K562 (cell line): ENCODE measurements at regions not wholly inside any gene's neighbourhood (a gene's known extent, or its start where the extent isn't known, plus 50 kb on each side); places are given as distances from the start of the nearest gene placed in this dataset.

Source experiments
- ATAC-seq: fragments of 200-7000 bp; cut with Tn5 transposase; 3 replicates; pipeline ENCODE4 v1.9.1; 2020; ENCODE audit warnings: moderate library complexity
- BruUV-seq: library from RNA; stranded (reverse); fragments of 400-500 nt; replicated peaks from 2 replicates; lab custom pipeline; 2021; lab: Mats Ljungman, UMichigan
- CTCF ChIA-PET: fragments of 300-600 bp; formaldehyde crosslinking; extraction: SDS; loops from one replicate; lab custom pipeline; 2021; ENCODE audit warnings: low intra/inter-chr PET ratio; lab: Yijun Ruan, JAX
- POLR2A ChIA-PET: fragments of 300-600, 350-650 bp; sonication (Branson Sonifier 250); formaldehyde crosslinking; extraction: SDS; loops from one replicate; lab custom pipeline; 2021; ENCODE audit warnings: antibody characterized with exemption, inconsistent platforms; lab: Yijun Ruan, JAX
- DNase-seq, 4 experiments: peaks; one replicate each; pipeline versions ENCODE4 v3.0.0 to v3.0.0-alpha.2; 2011 to 2018; ENCODE audit warnings: low spot score in 3 of 4, mixed read lengths in 3 of 4; ENCODE audit errors: extremely low read depth in 1 of 4
- FAIRE-seq: peaks from 2 replicates; lab custom pipeline; 2011; peaks lifted over from hg19 to GRCh38; lab: Jason Lieb, UNC
- H2AFZ ChIP-seq: 2 replicates; pipeline ENCODE4 v1.6.0; 2011; ENCODE audit warnings: low read depth, low read length, control low read depth, inconsistent platforms
- H3K27ac ChIP-seq: fragments of 200-600 bp; 3 replicates; pipeline ENCODE4 v1.8.0; 2011; ENCODE audit warnings: low read depth, mild to moderate bottlenecking, control low read depth, inconsistent platforms, low read length, moderate library complexity, mixed read lengths; ENCODE audit errors: extremely low read depth
- H3K27me3 ChIP-seq, 2 experiments: fragments of 300-600 bp in 1 of 2; 2 replicates in 1 of 2; 3 replicates in 1 of 2; pipeline versions ENCODE4 v1.6.0 to v1.8.0; 2011; ENCODE audit warnings: inconsistent platforms in 2 of 2, low read length in 2 of 2, mild to moderate bottlenecking in 1 of 2, mixed read lengths in 1 of 2, moderate library complexity in 1 of 2; ENCODE audit not compliant: control insufficient read depth in 2 of 2, insufficient read depth in 2 of 2
- H3K36me3 ChIP-seq: fragments of 300-600 bp; 3 replicates; pipeline ENCODE4 v1.8.0; 2011; ENCODE audit warnings: mild to moderate bottlenecking, low read length, inconsistent platforms; ENCODE audit not compliant: control insufficient read depth, insufficient read depth
- H3K4me1 ChIP-seq, 2 experiments: fragments of 200-600 bp in 1 of 2; replicated peaks in 1 of 2; 2 replicates in 1 of 2; 3 replicates in 1 of 2; pipeline versions ENCODE4 v1.5.1 to v1.8.0; 2011; ENCODE audit warnings: inconsistent platforms in 2 of 2, low read length in 2 of 2, mild to moderate bottlenecking in 1 of 2, mixed read lengths in 1 of 2, moderate library complexity in 1 of 2; ENCODE audit not compliant: control insufficient read depth in 2 of 2, insufficient read depth in 2 of 2
- H3K4me2 ChIP-seq: 2 replicates; pipeline ENCODE4 v1.6.1; 2011; ENCODE audit warnings: low read length, control low read depth, inconsistent platforms, mixed read lengths; ENCODE audit not compliant: insufficient read depth
- H3K4me3 ChIP-seq: fragments of 200-600 bp; sonication (generic), shearing (Covaris generic); 2 replicates; pipeline ENCODE4 v1.5.1; 2016; ENCODE audit warnings: control low read depth, inconsistent platforms
- H3K79me2 ChIP-seq: fragments of 200-600 bp; 3 replicates; pipeline ENCODE4 v1.8.0; 2011; ENCODE audit warnings: low read length, inconsistent platforms; ENCODE audit not compliant: control insufficient read depth, insufficient read depth
- H3K9ac ChIP-seq, 2 experiments: 2 replicates each; pipeline versions ENCODE4 v1.6.0 to v1.6.1; 2011; ENCODE audit warnings: low read depth in 2 of 2, low read length in 2 of 2, control low read depth in 1 of 2, inconsistent platforms in 1 of 2, mild to moderate bottlenecking in 1 of 2, mixed read lengths in 1 of 2; ENCODE audit not compliant: insufficient read depth in 1 of 2
- H3K9me1 ChIP-seq: one replicate; pipeline ENCODE4 v1.6.0; 2011; ENCODE audit warnings: inconsistent platforms, mild to moderate bottlenecking, low read length, moderate library complexity; ENCODE audit not compliant: control insufficient read depth, insufficient read depth
- H3K9me3 ChIP-seq: replicated peaks from 2 replicates; pipeline ENCODE4 v1.5.1; 2011; ENCODE audit warnings: low read depth, low read length, inconsistent platforms; ENCODE audit not compliant: control insufficient read depth, insufficient read depth
- H4K20me1 ChIP-seq: replicated peaks from 2 replicates; pipeline ENCODE4 v1.6.1; 2011; ENCODE audit warnings: low read length, inconsistent platforms, mixed read lengths; ENCODE audit not compliant: control insufficient read depth, insufficient read depth
- NFXL1 ChIP-seq: fragments of 450-650 bp; formaldehyde crosslinking; IDR thresholded peaks from 2 replicates; pipeline ENCODE4 v1.4.0; 2021; ENCODE audit warnings: mild to moderate bottlenecking
- NR2C2 ChIP-seq, 2 experiments: fragments of 200-800 bp in 1 of 2; sonication (Bioruptor generic) in 1 of 2; sonication (generic) in 1 of 2; formaldehyde crosslinking in 1 of 2; IDR thresholded peaks; 2 replicates each; pipeline versions ENCODE4 v1.6.1 to v1.8.0; 2016 to 2022; ENCODE audit warnings: mild to moderate bottlenecking in 1 of 2, missing compliant biosample characterization in 1 of 2, missing genetic modification characterization in 1 of 2, missing genetic modification reagents in 1 of 2
- POLR2AphosphoS2 ChIP-seq: IDR thresholded peaks from 2 replicates; pipeline ENCODE4 v1.6.1; 2012; ENCODE audit warnings: low read length, improper control_type of control experiment
- SP1 ChIP-seq: sonication (generic); formaldehyde crosslinking; IDR thresholded peaks from 2 replicates; pipeline ENCODE4 v1.8.1; 2022; ENCODE audit warnings: mild to moderate bottlenecking, missing genetic modification reagents
- XRCC4 ChIP-seq: IDR thresholded peaks from one replicate; pipeline ENCODE4 v1.6.1; 2011; ENCODE audit not compliant: insufficient read depth, insufficient read length; ENCODE audit errors: extremely low read depth
- ZNF311 ChIP-seq: fragments of 250-450 bp; sonication (Bioruptor Pico); IDR thresholded peaks from 2 replicates; pipeline ENCODE4 v1.4.0; 2020; ENCODE audit warnings: mild to moderate bottlenecking, moderate library complexity
- WGBS: fragments of 100-300 bp; shearing (Covaris generic); methylation state at CpG from one replicate; pipeline ENCODE4 v1.1.6; 2016; ENCODE audit warnings: low coverage, mixed read lengths; ENCODE audit not compliant: insufficient coverage; ENCODE audit errors: missing lambda C conversion rate; 5-methylcytosine and 5-hydroxymethylcytosine counted together
- in situ Hi-C: fragments of 300-500 bp; cut with MboI; formaldehyde crosslinking; loops from 4 replicates; pipeline ENCODE4 v1.15.0; 2018; ENCODE audit warnings: inconsistent platforms, mixed read lengths
- intact Hi-C: fragments of 100-400 bp; cut with micrococcal nuclease; formaldehyde crosslinking; loops from 2 replicates; pipeline ENCODE4 v1.14.2; 2022
- TF ChIP-seq, protein P1 (sequence below): fragments of 250-450 bp; sonication (Bioruptor Pico); IDR thresholded peaks from 2 replicates; pipeline ENCODE4 v1.5.0; 2021; ENCODE audit warnings: mild to moderate bottlenecking, borderline replicate concordance
- TF ChIP-seq, protein P2 (sequence below): IDR thresholded peaks from 2 replicates; pipeline ENCODE4 v1.6.1; 2011; ENCODE audit warnings: borderline replicate concordance, low read depth, mild to moderate bottlenecking, moderate library complexity, low read length; ENCODE audit not compliant: insufficient read depth, poor library complexity, severe bottlenecking
- TF ChIP-seq, protein P3 (sequence below): sonication (generic); formaldehyde crosslinking; IDR thresholded peaks from 2 replicates; pipeline ENCODE4 v1.8.1; 2022; ENCODE audit warnings: missing genetic modification reagents
- TF ChIP-seq, protein P4 (sequence below), 3 experiments: fragments of 200-800 bp in 1 of 3; sonication (Bioruptor generic) in 1 of 3; sonication (generic) in 1 of 3; formaldehyde crosslinking in 1 of 3; IDR thresholded peaks; 2 replicates each; pipeline versions ENCODE4 v1.6.1 to v1.8.0; 2016 to 2022; ENCODE audit warnings: mild to moderate bottlenecking in 2 of 3, missing compliant biosample characterization in 2 of 3, missing genetic modification characterization in 2 of 3, missing genetic modification reagents in 1 of 3

GRCh38 chr9:90544488-90544887, 98.1 kb downstream of the DIRAS2 start:
- H2AFZ ChIP-seq, result no peak overlapping the region
- no peak overlapping the region for H3K27ac ChIP-seq
- H4K20me1 ChIP-seq, result no peaks in the 10 kb centered on the region
- no peaks in the 10 kb centered on the region for H3K36me3 ChIP-seq
- POLR2A ChIA-PET, result no interaction called here
- in situ Hi-C loops (no loop called here), intact Hi-C loops (no loop called here)
- ATAC-seq, result no peak
- H3K27me3 ChIP-seq, result no peaks in the 10 kb centered on the region
- no peak for DNase-seq
- no peaks in the 10 kb centered on the region for H3K9me3 ChIP-seq
- no peak overlapping the region for H3K4me2 ChIP-seq
- TF ChIP-seq, protein P1, sequence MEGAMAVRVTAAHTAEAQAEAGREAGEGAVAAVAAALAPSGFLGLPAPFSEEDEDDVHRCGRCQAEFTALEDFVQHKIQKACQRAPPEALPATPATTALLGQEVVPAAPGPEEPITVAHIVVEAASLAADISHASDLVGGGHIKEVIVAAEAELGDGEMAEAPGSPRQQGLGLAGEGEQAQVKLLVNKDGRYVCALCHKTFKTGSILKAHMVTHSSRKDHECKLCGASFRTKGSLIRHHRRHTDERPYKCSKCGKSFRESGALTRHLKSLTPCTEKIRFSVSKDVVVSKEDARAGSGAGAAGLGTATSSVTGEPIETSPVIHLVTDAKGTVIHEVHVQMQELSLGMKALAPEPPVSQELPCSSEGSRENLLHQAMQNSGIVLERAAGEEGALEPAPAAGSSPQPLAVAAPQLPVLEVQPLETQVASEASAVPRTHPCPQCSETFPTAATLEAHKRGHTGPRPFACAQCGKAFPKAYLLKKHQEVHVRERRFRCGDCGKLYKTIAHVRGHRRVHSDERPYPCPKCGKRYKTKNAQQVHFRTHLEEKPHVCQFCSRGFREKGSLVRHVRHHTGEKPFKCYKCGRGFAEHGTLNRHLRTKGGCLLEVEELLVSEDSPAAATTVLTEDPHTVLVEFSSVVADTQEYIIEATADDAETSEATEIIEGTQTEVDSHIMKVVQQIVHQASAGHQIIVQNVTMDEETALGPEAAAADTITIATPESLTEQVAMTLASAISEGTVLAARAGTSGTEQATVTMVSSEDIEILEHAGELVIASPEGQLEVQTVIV (CRISPR knock-in tag), result no peak
- TF ChIP-seq POLR2AphosphoS2 (no peak), NFXL1 (CRISPR knock-in tag) (no peak), SP1 (no peak), XRCC4 (no peak), NR2C2 (CRISPR knock-in tag; IDR thresholded peaks at IDR 0.05) (no peak), NR2C2 (tag; IDR thresholded peaks at IDR 0.05) (no peak), ZNF311 (CRISPR knock-in tag) (no peak)
- TF ChIP-seq, protein P2, sequence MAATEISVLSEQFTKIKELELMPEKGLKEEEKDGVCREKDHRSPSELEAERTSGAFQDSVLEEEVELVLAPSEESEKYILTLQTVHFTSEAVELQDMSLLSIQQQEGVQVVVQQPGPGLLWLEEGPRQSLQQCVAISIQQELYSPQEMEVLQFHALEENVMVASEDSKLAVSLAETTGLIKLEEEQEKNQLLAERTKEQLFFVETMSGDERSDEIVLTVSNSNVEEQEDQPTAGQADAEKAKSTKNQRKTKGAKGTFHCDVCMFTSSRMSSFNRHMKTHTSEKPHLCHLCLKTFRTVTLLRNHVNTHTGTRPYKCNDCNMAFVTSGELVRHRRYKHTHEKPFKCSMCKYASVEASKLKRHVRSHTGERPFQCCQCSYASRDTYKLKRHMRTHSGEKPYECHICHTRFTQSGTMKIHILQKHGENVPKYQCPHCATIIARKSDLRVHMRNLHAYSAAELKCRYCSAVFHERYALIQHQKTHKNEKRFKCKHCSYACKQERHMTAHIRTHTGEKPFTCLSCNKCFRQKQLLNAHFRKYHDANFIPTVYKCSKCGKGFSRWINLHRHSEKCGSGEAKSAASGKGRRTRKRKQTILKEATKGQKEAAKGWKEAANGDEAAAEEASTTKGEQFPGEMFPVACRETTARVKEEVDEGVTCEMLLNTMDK, result no peak
- TF ChIP-seq, protein P3, sequence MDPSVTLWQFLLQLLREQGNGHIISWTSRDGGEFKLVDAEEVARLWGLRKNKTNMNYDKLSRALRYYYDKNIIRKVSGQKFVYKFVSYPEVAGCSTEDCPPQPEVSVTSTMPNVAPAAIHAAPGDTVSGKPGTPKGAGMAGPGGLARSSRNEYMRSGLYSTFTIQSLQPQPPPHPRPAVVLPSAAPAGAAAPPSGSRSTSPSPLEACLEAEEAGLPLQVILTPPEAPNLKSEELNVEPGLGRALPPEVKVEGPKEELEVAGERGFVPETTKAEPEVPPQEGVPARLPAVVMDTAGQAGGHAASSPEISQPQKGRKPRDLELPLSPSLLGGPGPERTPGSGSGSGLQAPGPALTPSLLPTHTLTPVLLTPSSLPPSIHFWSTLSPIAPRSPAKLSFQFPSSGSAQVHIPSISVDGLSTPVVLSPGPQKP (CRISPR knock-in tag), result no peak
- TF ChIP-seq, protein P4, sequence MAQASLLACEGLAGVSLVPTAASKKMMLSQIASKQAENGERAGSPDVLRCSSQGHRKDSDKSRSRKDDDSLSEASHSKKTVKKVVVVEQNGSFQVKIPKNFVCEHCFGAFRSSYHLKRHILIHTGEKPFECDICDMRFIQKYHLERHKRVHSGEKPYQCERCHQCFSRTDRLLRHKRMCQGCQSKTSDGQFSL (CRISPR knock-in tag; IDR thresholded peaks at IDR 0.05), result no peak
- TF ChIP-seq, protein P4 (tag; IDR thresholded peaks at IDR 0.05), result no peak
- H3K9me1 ChIP-seq, result no peaks in the 10 kb centered on the region
- no peak overlapping the region for H3K9ac ChIP-seq
- CTCF ChIA-PET, result no interaction called here
- no TSS peak for BruUV-seq
- WGBS, result 0% methylated on average over 2 of the region's 2 CpGs
- H3K4me3 ChIP-seq, result no peak overlapping the region
- H3K4me1 ChIP-seq, result no peaks in the 10 kb centered on the region
- no peak for FAIRE-seq
- no peaks in the 10 kb centered on the region for H3K79me2 ChIP-seq
